Right lobe of liver (tissue), 6 donors: ENCODE measurements at regions not wholly inside any gene's neighbourhood (a gene's known extent, or its start where the extent isn't known, plus 50 kb on each side); places are given as distances from the start of the nearest gene placed in this dataset.

Experiments
- ATAC-seq, 4 donors: fragments of 200-7000 bp; cut with Tn5 transposase; one replicate each; pipeline ENCODE4 v1.9.1; 2020; ENCODE audit warnings: mild to moderate bottlenecking in 4 of 4, moderate library complexity in 4 of 4
- DNase-seq, 3 donors: peaks; one replicate each; pipeline ENCODE4 v3.0.0-alpha.2; 2020
- H3K27ac ChIP-seq, 3 donors: fragments of 200-600 bp; one replicate each; pipeline ENCODE4 v1.8.0; 2022
- H3K27me3 ChIP-seq, 2 donors: fragments of 200-600 bp; one replicate each; pipeline ENCODE4 v1.8.0; 2022
- H3K36me3 ChIP-seq, 4 donors: fragments of 200-600 bp; sonication (generic) in 1 of 4; one replicate each; pipeline versions ENCODE4 v1.5.1 to v1.8.0; 2017 to 2022; ENCODE audit warnings: control low read depth in 1 of 4
- H3K4me1 ChIP-seq, 4 donors: fragments of 200-600 bp; sonication (generic) in 1 of 4; one replicate each; pipeline versions ENCODE4 v1.5.1 to v1.8.0; 2017 to 2022; ENCODE audit warnings: control low read depth in 1 of 4
- H3K4me3 ChIP-seq, 3 donors: fragments of 200-600 bp; one replicate each; pipeline ENCODE4 v1.8.0; 2022
- H3K9me3 ChIP-seq, 4 donors: fragments of 200-600 bp; sonication (generic) in 1 of 4; one replicate each; pipeline versions ENCODE4 v1.5.1 to v1.8.0; 2017 to 2022; ENCODE audit warnings: control low read depth in 1 of 4
- POLR2A ChIP-seq: fragments of 450-650 bp; IDR thresholded peaks from one replicate; pipeline ENCODE4 v1.6.1; 2017; ENCODE audit warnings: antibody characterized with exemption, mild to moderate bottlenecking
- WGBS: methylation state at CpG from one replicate; pipeline ENCODE4 v1.1.6; 2018; ENCODE audit warnings: low coverage, low lambda C conversion rate; ENCODE audit not compliant: insufficient coverage; ENCODE audit errors: missing lambda C conversion rate; 5-methylcytosine and 5-hydroxymethylcytosine counted together
- intact Hi-C, 2 donors: fragments of 100-400 bp; cut with DNase I; formaldehyde crosslinking; loops; one replicate each; pipeline versions ENCODE4 v1.11.2 to v1.14.1; 2022
- TF ChIP-seq, protein P1 (sequence below), 4 donors: fragments of 200-600 bp in 3 of 4; fragments of 450-650 bp in 1 of 4; IDR thresholded peaks; one replicate each; pipeline versions ENCODE4 v1.5.1 to v1.8.0; 2016 to 2022; ENCODE audit warnings: antibody characterized with exemption in 4 of 4, mild to moderate bottlenecking in 2 of 4
- donor health status: DM: no; HTN: yes; CAD: no.
- donor health status: DM: no; HTN: no; CAD: no.
- donor health status: DM: no; HTN: no; CAD: no.
- donor health status: DM: no; HTN: yes; CAD: no.
- donor health status: DM: no; HTN: yes; CAD: no.

DNA sequence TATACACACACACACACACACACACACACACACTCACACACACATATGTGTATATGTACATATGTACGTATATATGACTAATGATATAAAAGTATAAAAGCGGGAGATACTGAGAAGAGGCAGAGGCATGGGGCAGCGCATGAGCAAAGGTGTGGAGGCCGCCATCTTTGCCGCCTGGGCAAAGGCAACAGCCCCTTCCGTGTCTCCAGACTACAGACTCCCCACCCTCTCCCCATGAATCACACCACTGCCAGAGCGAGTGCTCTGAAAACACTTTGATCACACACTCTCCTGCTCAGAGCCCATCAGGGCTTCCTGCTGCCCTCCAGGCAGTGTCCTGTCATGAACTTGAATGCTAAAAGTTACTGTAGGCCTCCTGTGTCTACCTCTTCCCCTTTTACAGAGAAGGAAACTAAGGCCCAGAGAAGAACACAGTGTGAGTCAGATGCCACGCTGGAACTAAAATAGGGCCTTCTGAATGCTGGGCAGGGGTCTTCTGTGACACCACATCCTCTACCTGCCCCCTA, 54.7 kb upstream of the SSBP3 start:
- intact Hi-C loops, result no loop called here
- DNase-seq, result no peak
- no peaks in the 10 kb centered on the region for H3K27me3 ChIP-seq
- 93% methylated on average over 5 of the region's 8 CpGs for WGBS
- H3K9me3 ChIP-seq, result no peaks in the 10 kb centered on the region
- H3K27ac ChIP-seq, result no peak overlapping the region
- no peak for TF ChIP-seq POLR2A
- TF ChIP-seq, protein P1, sequence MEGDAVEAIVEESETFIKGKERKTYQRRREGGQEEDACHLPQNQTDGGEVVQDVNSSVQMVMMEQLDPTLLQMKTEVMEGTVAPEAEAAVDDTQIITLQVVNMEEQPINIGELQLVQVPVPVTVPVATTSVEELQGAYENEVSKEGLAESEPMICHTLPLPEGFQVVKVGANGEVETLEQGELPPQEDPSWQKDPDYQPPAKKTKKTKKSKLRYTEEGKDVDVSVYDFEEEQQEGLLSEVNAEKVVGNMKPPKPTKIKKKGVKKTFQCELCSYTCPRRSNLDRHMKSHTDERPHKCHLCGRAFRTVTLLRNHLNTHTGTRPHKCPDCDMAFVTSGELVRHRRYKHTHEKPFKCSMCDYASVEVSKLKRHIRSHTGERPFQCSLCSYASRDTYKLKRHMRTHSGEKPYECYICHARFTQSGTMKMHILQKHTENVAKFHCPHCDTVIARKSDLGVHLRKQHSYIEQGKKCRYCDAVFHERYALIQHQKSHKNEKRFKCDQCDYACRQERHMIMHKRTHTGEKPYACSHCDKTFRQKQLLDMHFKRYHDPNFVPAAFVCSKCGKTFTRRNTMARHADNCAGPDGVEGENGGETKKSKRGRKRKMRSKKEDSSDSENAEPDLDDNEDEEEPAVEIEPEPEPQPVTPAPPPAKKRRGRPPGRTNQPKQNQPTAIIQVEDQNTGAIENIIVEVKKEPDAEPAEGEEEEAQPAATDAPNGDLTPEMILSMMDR (IDR thresholded peaks at IDR 0.05), result no peak
- ATAC-seq, result peak in 2 of 4 donors; percentile 24 to 42
- H3K4me3 ChIP-seq, result no peak overlapping the region
- peaks cover 0 to 3% (median 0%) of the 10 kb centered on the region in 4 donors for H3K4me1 ChIP-seq
- no peaks in the 10 kb centered on the region for H3K36me3 ChIP-seq

DNA sequence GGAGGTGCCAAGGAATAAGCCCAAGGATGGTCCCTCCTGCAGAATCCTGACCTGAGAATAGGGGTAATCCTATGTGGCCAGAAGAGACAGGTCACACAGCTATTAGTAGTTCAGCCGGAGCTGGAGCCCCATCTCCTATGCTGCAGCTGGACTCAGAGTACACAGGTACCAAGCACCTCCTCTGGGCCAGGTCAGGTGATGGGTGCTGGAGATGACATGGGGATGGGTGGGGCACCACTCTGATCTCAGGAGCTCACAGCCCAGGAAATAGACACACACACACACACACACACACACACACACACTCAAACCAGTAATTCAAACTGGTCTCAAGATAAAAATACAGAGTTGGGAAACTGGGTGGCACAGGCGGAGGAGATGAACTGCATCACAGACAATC, 54.2 kb upstream of the SSBP3 start:
- H3K27me3 ChIP-seq, result no peaks in the 10 kb centered on the region
- H3K4me1 ChIP-seq, result peaks cover 0 to 3% (median 0%) of the 10 kb centered on the region in 4 donors
- H3K4me3 ChIP-seq, result no peak overlapping the region
- ATAC-seq (no peak), DNase-seq (no peak)
- H3K27ac ChIP-seq, result no peak overlapping the region
- no peaks in the 10 kb centered on the region for H3K9me3 ChIP-seq
- no peaks in the 10 kb centered on the region for H3K36me3 ChIP-seq
- intact Hi-C loops, result no loop called here
- TF ChIP-seq, protein P1 (IDR thresholded peaks at IDR 0.05), result no peak
- no peak for TF ChIP-seq POLR2A
- WGBS, result 100% methylated on average over 1 of the region's 2 CpGs

DNA sequence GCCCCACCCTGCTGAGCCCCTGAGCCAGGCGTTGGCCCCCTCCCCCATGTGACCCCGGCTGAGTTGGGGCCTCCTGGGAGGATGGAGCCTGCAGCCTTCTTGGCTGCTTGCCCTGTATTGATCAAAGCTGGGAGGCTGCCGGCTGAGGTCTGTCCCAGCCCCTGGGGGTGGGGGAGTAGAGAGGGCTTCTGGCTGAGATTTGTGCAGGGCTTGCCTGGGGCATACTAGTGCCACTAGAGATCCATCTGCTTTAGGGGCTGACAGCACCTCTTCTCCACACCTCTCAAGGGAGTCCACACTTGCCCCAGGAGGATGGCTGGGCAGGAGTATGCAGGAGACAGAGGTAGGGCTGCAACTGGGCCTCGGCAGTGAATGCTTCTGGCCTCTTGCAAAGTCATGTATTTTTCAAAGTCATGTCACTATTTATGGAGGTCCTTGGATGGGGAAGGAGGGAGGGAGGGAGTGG, 53.6 kb upstream of the SSBP3 start:
- Histone ChIP-seq H3K36me3 (no peaks in the 10 kb centered on the region), H3K4me3 (no peak overlapping the region), H3K27ac (no peak overlapping the region), H3K9me3 (no peaks in the 10 kb centered on the region), H3K4me1 (no peaks in the 10 kb centered on the region), H3K27me3 (no peaks in the 10 kb centered on the region)
- intact Hi-C loops, result no loop called here
- 20% methylated on average over 2 of the region's 4 CpGs for WGBS
- TF ChIP-seq, protein P1 (IDR thresholded peaks at IDR 0.05), result no peak
- TF ChIP-seq POLR2A, result no peak
- no peak for DNase-seq
- ATAC-seq, result peak in 1 of 4 donors; percentile 37

DNA sequence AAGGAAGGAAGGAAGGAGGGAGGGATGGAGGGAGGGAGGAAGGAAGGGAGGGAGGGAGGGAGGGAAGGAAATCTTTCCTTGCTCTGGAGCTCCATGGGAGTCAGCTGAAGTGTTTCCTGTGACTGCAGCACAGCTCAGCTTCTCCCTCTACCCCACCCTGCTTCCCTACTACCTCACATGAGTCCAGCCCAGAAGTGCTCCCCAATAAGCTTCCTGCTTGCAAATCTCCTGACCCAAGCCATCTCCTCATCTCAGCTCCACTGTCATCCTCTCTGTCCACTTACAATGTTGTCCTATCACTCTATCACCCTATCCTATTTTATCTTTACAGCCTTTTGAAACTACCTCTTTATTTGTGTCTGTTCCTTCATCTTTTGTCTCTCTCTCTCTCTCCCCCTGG, 52.9 kb upstream of the SSBP3 start:
- H3K4me3 ChIP-seq, result no peak overlapping the region
- no peaks in the 10 kb centered on the region for H3K9me3 ChIP-seq
- TF ChIP-seq, protein P1 (IDR thresholded peaks at IDR 0.05), result no peak
- no peak for TF ChIP-seq POLR2A
- H3K27me3 ChIP-seq, result no peaks in the 10 kb centered on the region
- no peaks in the 10 kb centered on the region for H3K4me1 ChIP-seq
- no peaks in the 10 kb centered on the region for H3K36me3 ChIP-seq
- DNase-seq (no peak), ATAC-seq (no peak)
- H3K27ac ChIP-seq, result no peak overlapping the region
- intact Hi-C loops, result no loop called here
